ENCODE measurements at regions not wholly inside any gene's neighbourhood (a gene's known extent, or its start where the extent isn't known, plus 50 kb on each side); places are given as distances from the start of the nearest gene placed in this dataset.

- Histone ChIP-seq H3K4me1 (no peaks in the 10 kb centered on the region), H3K27me3 (no peaks in the 10 kb centered on the region), H3K4me3 (no peak overlapping the region), H3K27ac (no peak overlapping the region), H3K9me3 (no peaks in the 10 kb centered on the region), H3K36me3 (no peaks in the 10 kb centered on the region)
- in situ Hi-C loops (cut with MboI; ENCODE audit: low sequenced_read_pairs in 4 of 4), result no loop called here
- DNase-seq (no peak), ATAC-seq (no peak)
- intact Hi-C loops (cut with DNase I; ENCODE audit: low total_unique reads), result no loop called here
- TF ChIP-seq POLR2A (IDR thresholded peaks at IDR 0.05) (no peak), CTCF (IDR thresholded peaks at IDR 0.05 in 4 of 5, conservative IDR thresholded peaks at IDR 0.05 in 1 of 5) (no peak)
Measured at GRCh38 chr10:35838054-35838453, 196.0 kb upstream of the FZD8 start.

GRCh38 chr10:35835545-35835944, 193.4 kb upstream of the FZD8 start:
- no peak overlapping the region for H3K4me3 ChIP-seq
- intact Hi-C loops (cut with DNase I; ENCODE audit: low total_unique reads) (no loop called here), in situ Hi-C loops (cut with MboI; ENCODE audit: low sequenced_read_pairs in 4 of 4) (no loop called here)
- H3K9me3 ChIP-seq, result no peaks in the 10 kb centered on the region
- no peak overlapping the region for H3K27ac ChIP-seq
- H3K36me3 ChIP-seq, result no peaks in the 10 kb centered on the region
- H3K27me3 ChIP-seq, result no peaks in the 10 kb centered on the region
- TF ChIP-seq CTCF (IDR thresholded peaks at IDR 0.05 in 4 of 5, conservative IDR thresholded peaks at IDR 0.05 in 1 of 5) (no peak), POLR2A (IDR thresholded peaks at IDR 0.05) (no peak)
- DNase-seq (no peak), ATAC-seq (no peak)
- H3K4me1 ChIP-seq, result no peaks in the 10 kb centered on the region

- DNase-seq (no peak), ATAC-seq (no peak)
- Histone ChIP-seq H3K27ac (no peak overlapping the region), H3K9me3 (no peaks in the 10 kb centered on the region), H3K36me3 (no peaks in the 10 kb centered on the region), H3K4me1 (no peaks in the 10 kb centered on the region), H3K27me3 (no peaks in the 10 kb centered on the region), H3K4me3 (no peak overlapping the region)
- intact Hi-C loops (cut with DNase I; ENCODE audit: low total_unique reads), result no loop called here
- in situ Hi-C loops (cut with MboI; ENCODE audit: low sequenced_read_pairs in 4 of 4), result no loop called here
- TF ChIP-seq POLR2A (IDR thresholded peaks at IDR 0.05) (no peak), CTCF (IDR thresholded peaks at IDR 0.05 in 4 of 5, conservative IDR thresholded peaks at IDR 0.05 in 1 of 5) (no peak)
Measured at GRCh38 chr10:35834877-35835494, 192.9 kb upstream of the FZD8 start.

GRCh38 chr10:35827783-35828182, 185.7 kb upstream of the FZD8 start:
- TF ChIP-seq POLR2A (IDR thresholded peaks at IDR 0.05) (no peak), CTCF (IDR thresholded peaks at IDR 0.05 in 4 of 5, conservative IDR thresholded peaks at IDR 0.05 in 1 of 5) (no peak)
- in situ Hi-C loops (cut with MboI; ENCODE audit: low sequenced_read_pairs in 4 of 4), result no loop called here
- intact Hi-C loops (cut with DNase I; ENCODE audit: low total_unique reads), result no loop called here
- no peak for DNase-seq
- Histone ChIP-seq H3K9me3 (no peaks in the 10 kb centered on the region), H3K36me3 (no peaks in the 10 kb centered on the region), H3K4me3 (no peak overlapping the region), H3K27ac (no peak overlapping the region), H3K27me3 (no peaks in the 10 kb centered on the region), H3K4me1 (no peaks in the 10 kb centered on the region)
- ATAC-seq, result no peak

- Histone ChIP-seq H3K4me3 (no peak overlapping the region), H3K4me1 (no peaks in the 10 kb centered on the region), H3K36me3 (no peaks in the 10 kb centered on the region), H3K27me3 (no peaks in the 10 kb centered on the region), H3K27ac (no peak overlapping the region), H3K9me3 (no peaks in the 10 kb centered on the region)
- ATAC-seq (no peak), DNase-seq (no peak)
- in situ Hi-C loops (cut with MboI; ENCODE audit: low sequenced_read_pairs in 4 of 4) (no loop called here), intact Hi-C loops (cut with DNase I; ENCODE audit: low total_unique reads) (loop anchor here (5.0 kb wide), 1 partner anchor 182 kb away; the partner anchor contains the start of gene FZD8)
- TF ChIP-seq POLR2A (IDR thresholded peaks at IDR 0.05), result no peak
- TF ChIP-seq CTCF (IDR thresholded peaks at IDR 0.05 in 4 of 5, conservative IDR thresholded peaks at IDR 0.05 in 1 of 5), result no peak
Measured at GRCh38 chr10:35824704-35825103, 182.6 kb upstream of the FZD8 start.

Data from gastrocnemius medialis (tissue), 4 donors.